MM.1S (cell line): ENCODE measurements at regions not wholly inside any gene's neighbourhood (a gene's known extent, or its start where the extent isn't known, plus 50 kb on each side); places are given as distances from the start of the nearest gene placed in this dataset.
"Not testable (repeated sequence)": the region's sequence is repeated elsewhere in the genome, so short reads cannot be mapped to it uniquely, and the experiment has no call there.

Experiments used
- DNase-seq: peaks from one replicate; pipeline ENCODE4 v3.0.0-alpha.2; 2015
- H2AFZ ChIP-seq: fragments of 300-600 bp; sonication (generic); 2 replicates; pipeline ENCODE4 v1.6.0; 2016; ENCODE audit warnings: antibody characterized with exemption, low read length
- H3F3A ChIP-seq: fragments of 300-600 bp; sonication (generic); 2 replicates; pipeline ENCODE4 v1.6.1; 2016; ENCODE audit warnings: mild to moderate bottlenecking, antibody characterized with exemption, low read length, moderate library complexity, mixed read lengths; ENCODE audit not compliant: insufficient read depth
- H3K27ac ChIP-seq: fragments of 300-600 bp; sonication (generic); 2 replicates; pipeline ENCODE4 v1.5.1; 2016; ENCODE audit warnings: mild to moderate bottlenecking, low read length
- H3K27me3 ChIP-seq: fragments of 300-600 bp; sonication (generic); replicated peaks from 2 replicates; pipeline ENCODE4 v1.6.0; 2016; ENCODE audit warnings: low read length; ENCODE audit not compliant: insufficient read depth
- H3K36me3 ChIP-seq: fragments of 300-600 bp; sonication (generic); replicated peaks from 2 replicates; pipeline ENCODE4 v1.6.1; 2016; ENCODE audit warnings: mild to moderate bottlenecking, low read length, mixed read lengths; ENCODE audit not compliant: insufficient read depth
- H3K4me1 ChIP-seq: fragments of 300-600 bp; sonication (generic); 2 replicates; pipeline ENCODE4 v1.6.1; 2016; ENCODE audit warnings: low read length, mixed read lengths
- H3K4me2 ChIP-seq: fragments of 300-600 bp; sonication (generic); 2 replicates; pipeline ENCODE4 v1.6.0; 2016; ENCODE audit warnings: low read depth, low read length
- H3K4me3 ChIP-seq: fragments of 300-600 bp; sonication (generic); 2 replicates; pipeline ENCODE4 v1.5.1; 2016; ENCODE audit warnings: low read length, mixed read lengths
- H3K79me2 ChIP-seq: fragments of 300-600 bp; sonication (generic); 2 replicates; pipeline ENCODE4 v1.6.1; 2016; ENCODE audit warnings: mixed run types, low read length, mixed read lengths
- H3K9ac ChIP-seq: fragments of 300-600 bp; sonication (generic); 2 replicates; pipeline ENCODE4 v1.6.1; 2016; ENCODE audit warnings: low read length, mixed read lengths
- H3K9me2 ChIP-seq: fragments of 300-600 bp; sonication (generic); replicated peaks from 2 replicates; pipeline ENCODE4 v1.6.1; 2016; ENCODE audit warnings: mild to moderate bottlenecking, low read length, mixed read lengths; ENCODE audit not compliant: insufficient read depth
- H3K9me3 ChIP-seq: fragments of 300-600 bp; sonication (generic); replicated peaks from 2 replicates; pipeline ENCODE4 v1.6.1; 2016; ENCODE audit warnings: mild to moderate bottlenecking, low read length, mixed read lengths; ENCODE audit not compliant: insufficient read depth
- H4K20me1 ChIP-seq: fragments of 300-600 bp; sonication (generic); 2 replicates; pipeline ENCODE4 v1.6.1; 2016; ENCODE audit warnings: mild to moderate bottlenecking, low read length, moderate library complexity, mixed read lengths; ENCODE audit not compliant: insufficient read depth
- CTCF ChIP-seq: fragments of 300-600 bp; sonication (generic); IDR thresholded peaks from 2 replicates; pipeline ENCODE4 v1.5.1; 2016; ENCODE audit warnings: antibody characterized with exemption, low read length, mixed read lengths
- EZH2 ChIP-seq: fragments of 300-600 bp; sonication (generic); optimal IDR thresholded peaks from 2 replicates; pipeline ENCODE3; 2017; ENCODE audit warnings: low read depth, mild to moderate bottlenecking, antibody characterized with exemption, low read length, mixed read lengths
- EZH2phosphoT487 ChIP-seq: fragments of 300-600 bp; sonication (generic); IDR thresholded peaks from 2 replicates; pipeline ENCODE4 v1.6.1; 2018; ENCODE audit warnings: antibody characterized with exemption, low read length

- Histone ChIP-seq H3K27ac (no peak overlapping the region), H3K9me2 (no peaks in the 10 kb centered on the region), H4K20me1 (no peaks in the 10 kb centered on the region), H3K9ac (no peak overlapping the region), H3K27me3 (no peaks in the 10 kb centered on the region), H3K4me3 (no peak overlapping the region), H3K4me2 (no peak overlapping the region), H3F3A (no peaks in the 10 kb centered on the region), H3K36me3 (no peaks in the 10 kb centered on the region), H3K4me1 (no peaks in the 10 kb centered on the region), H2AFZ (no peak overlapping the region), H3K79me2 (no peaks in the 10 kb centered on the region), H3K9me3 (no peaks in the 10 kb centered on the region)
- TF ChIP-seq EZH2 (no peak), EZH2phosphoT487 (no peak), CTCF (no peak)
- no peak for DNase-seq
Observed at GRCh38 chr1:228666686-228667623, 68.3 kb upstream of the RHOU start.

- no peaks in the 10 kb centered on the region for H3K4me1 ChIP-seq
- H3K27ac ChIP-seq = no peak overlapping the region
- no peak for DNase-seq
- no peaks in the 10 kb centered on the region for H3K9me3 ChIP-seq
- H3F3A ChIP-seq = no peaks in the 10 kb centered on the region
- H3K4me3 ChIP-seq = no peak overlapping the region
- no peaks in the 10 kb centered on the region for H3K79me2 ChIP-seq
- H3K36me3 ChIP-seq = no peaks in the 10 kb centered on the region
- H3K27me3 ChIP-seq = no peaks in the 10 kb centered on the region
- no peaks in the 10 kb centered on the region for H4K20me1 ChIP-seq
- no peak overlapping the region for H3K9ac ChIP-seq
- H3K9me2 ChIP-seq = no peaks in the 10 kb centered on the region
- TF ChIP-seq EZH2 = no peak
- no peak for TF ChIP-seq CTCF
- no peak for TF ChIP-seq EZH2phosphoT487
- no peak overlapping the region for H2AFZ ChIP-seq
- no peak overlapping the region for H3K4me2 ChIP-seq
Observed at GRCh38 chr1:228668553-228669241, 66.6 kb upstream of the RHOU start.

- no peak for TF ChIP-seq EZH2
- no peak for TF ChIP-seq CTCF
- no peak for TF ChIP-seq EZH2phosphoT487
- H4K20me1 ChIP-seq = no peaks in the 10 kb centered on the region
- no peaks in the 10 kb centered on the region for H3K79me2 ChIP-seq
- H3K36me3 ChIP-seq = no peaks in the 10 kb centered on the region
- no peak overlapping the region for H3K4me2 ChIP-seq
- H2AFZ ChIP-seq = no peak overlapping the region
- H3K27me3 ChIP-seq = no peaks in the 10 kb centered on the region
- H3K9ac ChIP-seq = no peak overlapping the region
- no peak for DNase-seq
- no peaks in the 10 kb centered on the region for H3K9me3 ChIP-seq
- H3F3A ChIP-seq = no peaks in the 10 kb centered on the region
- no peak overlapping the region for H3K27ac ChIP-seq
- no peaks in the 10 kb centered on the region for H3K4me1 ChIP-seq
- no peak overlapping the region for H3K4me3 ChIP-seq
- H3K9me2 ChIP-seq = no peaks in the 10 kb centered on the region
Observed at GRCh38 chr1:228669242-228669585, 66.1 kb upstream of the RHOU start.

GRCh38 chr1:228681076-228681565, 54.2 kb upstream of the RHOU start:
- not testable (repeated sequence) for H3K4me2 ChIP-seq, H3K9me3 ChIP-seq, H3K27me3 ChIP-seq, H3K9me2 ChIP-seq, H2AFZ ChIP-seq, H3F3A ChIP-seq, H3K36me3 ChIP-seq, H3K9ac ChIP-seq, H3K4me1 ChIP-seq, DNase-seq, H3K4me3 ChIP-seq, H3K79me2 ChIP-seq, H3K27ac ChIP-seq, H4K20me1 ChIP-seq
